Anterior cingulate cortex (tissue), 58 donors: ENCODE measurements at regions not wholly inside any gene's neighbourhood (a gene's known extent, or its start where the extent isn't known, plus 50 kb on each side); places are given as distances from the start of the nearest gene placed in this dataset.
A peak's percentile ranks its signal among the peaks of the same experiment; 100 is the strongest.
"Not testable (repeated sequence)": the region's sequence is repeated elsewhere in the genome, so short reads cannot be mapped to it uniquely, and the experiment has no call there.

Source experiments
- DNase-seq, 58 donors: peaks; one replicate each; lab custom pipeline; 2025; lab: John Stamatoyannopoulos, UW

- no peak for DNase-seq
Observed at GRCh38 chr3:170679190-170679589, 93.3 kb upstream of the SLC7A14 start.

GRCh38 chr3:170670504-170670903, 84.6 kb upstream of the SLC7A14 start:
- DNase-seq, result no peak

GRCh38 chr3:170662986-170663385, 77.1 kb upstream of the SLC7A14 start:
- not testable (repeated sequence) for DNase-seq

GRCh38 chr3:170660139-170660538, 74.3 kb upstream of the SLC7A14 start:
- no peak for DNase-seq

GRCh38 chr3:170657312-170657711, 71.4 kb upstream of the SLC7A14 start:
- no peak for DNase-seq

- no peak for DNase-seq
Observed at GRCh38 chr3:170656284-170656683, 70.4 kb upstream of the SLC7A14 start.

GRCh38 chr3:170653801-170654200, 67.9 kb upstream of the SLC7A14 start:
- no peak for DNase-seq

GRCh38 chr3:170651260-170651845, 65.5 kb upstream of the SLC7A14 start:
- no peak for DNase-seq

- DNase-seq, result not testable (repeated sequence)
Observed at GRCh38 chr3:170650557-170650956, 64.7 kb upstream of the SLC7A14 start.

GRCh38 chr3:170644711-170645110, 58.8 kb upstream of the SLC7A14 start:
- no peak for DNase-seq

- DNase-seq, result no peak
Observed at GRCh38 chr3:170643831-170644230, 58.0 kb upstream of the SLC7A14 start.

GRCh38 chr3:170642882-170643601, 57.2 kb upstream of the SLC7A14 start:
- DNase-seq, result peak in 47 of 58 donors; percentile 11 to 89 (median 62)

- peak in 7 of 58 donors; percentile 8 to 43 (median 17) for DNase-seq
Observed at GRCh38 chr3:170641510-170642236, 55.8 kb upstream of the SLC7A14 start.

- peak in 32 of 58 donors; percentile 7 to 90 (median 48) for DNase-seq
Observed at GRCh38 chr3:170640737-170641171, 54.9 kb upstream of the SLC7A14 start.

GRCh38 chr3:170638988-170639387, 53.1 kb upstream of the SLC7A14 start:
- DNase-seq, result no peak

GRCh38 chr3:170637306-170637705, 51.4 kb upstream of the SLC7A14 start:
- no peak for DNase-seq

- DNase-seq, result no peak
Observed at GRCh38 chr3:170636400-170636973, 50.6 kb upstream of the SLC7A14 start.
